ENCODE measurements at regions not wholly inside any gene's neighbourhood (a gene's known extent, or its start where the extent isn't known, plus 50 kb on each side); places are given as distances from the start of the nearest gene placed in this dataset.
"Not testable (repeated sequence)": the region's sequence is repeated elsewhere in the genome, so short reads cannot be mapped to it uniquely, and the experiment has no call there.

GRCh38 chr3:159266779-159267178, 464.9 kb downstream of the MFSD1 start:
- DNase-seq (ENCODE audit: low read depth, low spot score): peak; percentile 63

GRCh38 chr3:159271799-159272512, 470.1 kb downstream of the MFSD1 start:
- no peak for DNase-seq (ENCODE audit: low read depth, low spot score)

- no peak for DNase-seq (ENCODE audit: low read depth, low spot score)
These were observed 471.2 kb downstream of the MFSD1 start for GRCh38 chr3:159273070-159273469.

- peak; percentile 10 for DNase-seq (ENCODE audit: low read depth, low spot score)
These were observed 471.8 kb downstream of the MFSD1 start for GRCh38 chr3:159273608-159274007.

GRCh38 chr3:159275741-159276140, 473.9 kb downstream of the MFSD1 start:
- no peak for DNase-seq (ENCODE audit: low read depth, low spot score)

GRCh38 chr3:159277814-159278213, 476.0 kb downstream of the MFSD1 start:
- DNase-seq (ENCODE audit: low read depth, low spot score): no peak

GRCh38 chr3:159280386-159281191, 478.7 kb downstream of the MFSD1 start:
- DNase-seq (ENCODE audit: low read depth, low spot score): no peak

GRCh38 chr3:159293493-159293892, 491.6 kb downstream of the MFSD1 start:
- DNase-seq (ENCODE audit: low read depth, low spot score): no peak

- no peak for DNase-seq (ENCODE audit: low read depth, low spot score)
These were observed 500.1 kb downstream of the MFSD1 start for GRCh38 chr3:159301961-159302360.

- no peak for DNase-seq (ENCODE audit: low read depth, low spot score)
These were observed 503.2 kb downstream of the MFSD1 start for GRCh38 chr3:159305017-159305416.

GRCh38 chr3:159316706-159317105, 514.9 kb downstream of the MFSD1 start:
- DNase-seq (ENCODE audit: low read depth, low spot score): not testable (repeated sequence)

GRCh38 chr3:159319156-159319555, 517.3 kb downstream of the MFSD1 start:
- DNase-seq (ENCODE audit: low read depth, low spot score): no peak

GRCh38 chr3:159322322-159322939, 520.6 kb downstream of the MFSD1 start:
- DNase-seq (ENCODE audit: low read depth, low spot score): peak; percentile 70

GRCh38 chr3:159323848-159324247, 522.0 kb downstream of the MFSD1 start:
- DNase-seq (ENCODE audit: low read depth, low spot score): no peak

- DNase-seq (ENCODE audit: low read depth, low spot score): no peak
These were observed 525.1 kb downstream of the MFSD1 start for GRCh38 chr3:159326998-159327397.

GRCh38 chr3:159332535-159333099, 530.8 kb downstream of the MFSD1 start:
- no peak for DNase-seq (ENCODE audit: low read depth, low spot score)

- no peak for DNase-seq (ENCODE audit: low read depth, low spot score)
These were observed 537.3 kb downstream of the MFSD1 start for GRCh38 chr3:159339131-159339530.

- peak; percentile 9 for DNase-seq (ENCODE audit: low read depth, low spot score)
These were observed 539.1 kb downstream of the MFSD1 start for GRCh38 chr3:159340877-159341500.

GRCh38 chr3:159346271-159346903, 544.5 kb downstream of the MFSD1 start:
- DNase-seq (ENCODE audit: low read depth, low spot score): no peak

GRCh38 chr3:159348431-159348830, 546.6 kb downstream of the MFSD1 start:
- DNase-seq (ENCODE audit: low read depth, low spot score): no peak

- no peak for DNase-seq (ENCODE audit: low read depth, low spot score)
These were observed 554.8 kb downstream of the MFSD1 start for GRCh38 chr3:159356606-159357005.
